ENCODE measurements at regions not wholly inside any gene's neighbourhood (a gene's known extent, or its start where the extent isn't known, plus 50 kb on each side); places are given as distances from the start of the nearest gene placed in this dataset.

DNA sequence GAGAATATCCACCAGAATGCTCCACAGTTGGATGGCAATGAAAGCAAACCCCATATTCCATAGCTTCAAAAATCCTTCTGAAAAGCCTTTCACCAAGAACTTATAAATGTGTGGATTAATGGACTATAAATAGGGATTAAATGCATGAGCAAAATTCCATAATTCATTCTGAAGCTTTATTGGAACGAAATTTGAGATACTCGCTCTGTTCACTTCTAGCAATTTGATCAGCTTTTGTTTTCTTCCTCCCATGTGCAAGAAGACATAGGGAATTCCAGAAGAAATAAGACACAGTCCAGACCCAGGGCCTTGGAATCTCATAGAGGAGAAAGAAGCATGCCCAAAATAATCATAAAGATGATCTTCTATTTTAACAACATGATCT, 285.9 kb upstream of the TMPO start:
- TF ChIP-seq, protein P1, sequence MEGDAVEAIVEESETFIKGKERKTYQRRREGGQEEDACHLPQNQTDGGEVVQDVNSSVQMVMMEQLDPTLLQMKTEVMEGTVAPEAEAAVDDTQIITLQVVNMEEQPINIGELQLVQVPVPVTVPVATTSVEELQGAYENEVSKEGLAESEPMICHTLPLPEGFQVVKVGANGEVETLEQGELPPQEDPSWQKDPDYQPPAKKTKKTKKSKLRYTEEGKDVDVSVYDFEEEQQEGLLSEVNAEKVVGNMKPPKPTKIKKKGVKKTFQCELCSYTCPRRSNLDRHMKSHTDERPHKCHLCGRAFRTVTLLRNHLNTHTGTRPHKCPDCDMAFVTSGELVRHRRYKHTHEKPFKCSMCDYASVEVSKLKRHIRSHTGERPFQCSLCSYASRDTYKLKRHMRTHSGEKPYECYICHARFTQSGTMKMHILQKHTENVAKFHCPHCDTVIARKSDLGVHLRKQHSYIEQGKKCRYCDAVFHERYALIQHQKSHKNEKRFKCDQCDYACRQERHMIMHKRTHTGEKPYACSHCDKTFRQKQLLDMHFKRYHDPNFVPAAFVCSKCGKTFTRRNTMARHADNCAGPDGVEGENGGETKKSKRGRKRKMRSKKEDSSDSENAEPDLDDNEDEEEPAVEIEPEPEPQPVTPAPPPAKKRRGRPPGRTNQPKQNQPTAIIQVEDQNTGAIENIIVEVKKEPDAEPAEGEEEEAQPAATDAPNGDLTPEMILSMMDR (IDR thresholded peaks at IDR 0.05; ENCODE audit: low read depth, low read length) = no peak
- no peak overlapping the region for H3K4me3 ChIP-seq (ENCODE audit: low read depth, low read length)
- no peak overlapping the region for H3K27ac ChIP-seq (ENCODE audit: low read depth, low read length)
- CTCF ChIA-PET = no interaction called here
- POLR2A ChIA-PET = no interaction called here
- H3K9me3 ChIP-seq (ENCODE audit: control insufficient read depth, insufficient read depth, low read length) = no peaks in the 10 kb centered on the region
- H3K27me3 ChIP-seq (ENCODE audit: control insufficient read depth, insufficient read depth, low read length) = no peaks in the 10 kb centered on the region
- DNase-seq (ENCODE audit: low read depth, low spot score) = no peak

DNA sequence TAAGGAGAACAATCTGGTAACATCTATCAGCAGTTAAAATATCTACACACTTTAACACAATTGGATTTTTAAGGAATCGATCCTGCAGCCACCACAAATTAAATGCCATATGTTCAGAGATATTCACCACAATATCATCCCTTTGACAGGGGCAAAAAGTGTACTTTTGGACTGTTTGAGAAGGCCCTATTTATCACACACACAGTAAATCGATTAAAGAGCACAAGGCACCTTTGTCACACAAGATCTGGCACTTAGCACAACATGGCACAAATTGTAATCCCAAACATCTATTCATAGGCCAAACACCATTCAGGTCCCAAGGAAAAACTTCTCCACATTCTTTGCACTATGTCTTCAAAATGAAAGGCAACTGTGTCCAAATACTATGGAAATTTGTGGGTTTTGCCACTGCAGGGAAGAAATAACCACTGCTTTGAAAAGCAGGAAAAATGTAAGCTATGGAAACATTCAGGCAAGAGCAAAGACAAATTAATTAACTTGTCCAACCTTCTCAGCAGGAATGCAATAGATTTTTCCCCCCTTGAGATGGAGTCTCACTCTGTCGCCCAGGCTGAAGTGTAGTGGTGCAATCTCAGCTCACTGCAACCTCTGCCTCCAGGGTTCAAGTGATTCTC, 282.5 kb upstream of the TMPO start:
- TF ChIP-seq, protein P1 (IDR thresholded peaks at IDR 0.05; ENCODE audit: low read depth, low read length) = no peak
- Histone ChIP-seq H3K4me3 (ENCODE audit: low read depth, low read length) (no peak overlapping the region), H3K9me3 (ENCODE audit: control insufficient read depth, insufficient read depth, low read length) (no peaks in the 10 kb centered on the region), H3K27me3 (ENCODE audit: control insufficient read depth, insufficient read depth, low read length) (no peaks in the 10 kb centered on the region), H3K27ac (ENCODE audit: low read depth, low read length) (no peak overlapping the region)
- CTCF ChIA-PET = no interaction called here
- no peak for DNase-seq (ENCODE audit: low read depth, low spot score)
- POLR2A ChIA-PET = no interaction called here

DNA sequence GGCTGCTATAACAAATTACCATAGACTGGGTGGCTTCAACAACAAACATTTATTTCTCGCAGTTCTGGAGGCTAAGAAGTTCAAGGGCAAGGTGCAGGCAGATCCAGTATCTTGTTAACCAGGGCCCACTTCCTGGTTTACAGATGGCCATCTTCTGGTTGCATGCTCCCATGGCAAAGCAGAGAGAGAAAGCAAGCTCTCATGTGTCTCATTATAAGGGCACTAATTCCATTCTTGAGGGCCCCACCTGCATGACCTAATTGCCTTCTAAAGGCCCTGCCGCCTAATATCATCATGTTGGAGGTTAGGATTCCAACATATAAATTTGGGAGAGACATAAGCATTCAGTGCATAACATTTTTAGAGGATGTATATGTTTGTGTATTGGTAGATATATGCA, 280.1 kb upstream of the TMPO start:
- CTCF ChIA-PET = no interaction called here
- Histone ChIP-seq H3K27me3 (ENCODE audit: control insufficient read depth, insufficient read depth, low read length) (no peaks in the 10 kb centered on the region), H3K4me3 (ENCODE audit: low read depth, low read length) (no peak overlapping the region), H3K9me3 (ENCODE audit: control insufficient read depth, insufficient read depth, low read length) (no peaks in the 10 kb centered on the region), H3K27ac (ENCODE audit: low read depth, low read length) (no peak overlapping the region)
- TF ChIP-seq, protein P1 (IDR thresholded peaks at IDR 0.05; ENCODE audit: low read depth, low read length) = no peak
- no peak for DNase-seq (ENCODE audit: low read depth, low spot score)
- POLR2A ChIA-PET = no interaction called here

DNA sequence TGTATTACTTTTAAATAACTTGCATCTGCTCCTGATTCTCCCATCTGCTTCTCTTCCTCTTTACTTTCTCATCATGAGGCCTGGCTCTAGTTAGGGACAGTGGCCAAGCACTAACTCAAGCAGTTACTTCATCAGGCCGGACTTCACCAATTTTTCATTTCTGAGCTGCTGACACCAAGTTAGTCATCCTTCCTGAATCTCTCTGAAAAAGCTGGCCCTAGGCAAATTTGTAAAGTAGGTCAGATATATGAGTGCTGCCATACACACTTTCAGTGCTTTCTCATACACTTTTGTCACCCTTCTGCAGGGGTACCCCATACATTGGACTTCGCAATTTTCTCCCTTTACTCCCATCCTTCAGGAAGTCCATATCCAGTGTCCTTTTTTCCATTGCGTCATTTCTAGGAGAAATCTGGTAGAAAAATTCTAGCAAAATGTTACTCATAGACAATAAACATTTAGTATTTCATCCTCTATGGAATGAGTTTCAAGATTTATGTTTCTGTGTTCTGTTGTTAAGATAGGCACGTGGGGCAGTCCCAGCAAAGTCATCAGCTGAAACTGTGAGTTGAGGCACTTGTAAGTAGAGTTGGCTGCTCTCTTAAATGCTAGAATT, 276.8 kb upstream of the TMPO start:
- TF ChIP-seq, protein P1 (IDR thresholded peaks at IDR 0.05; ENCODE audit: low read depth, low read length) = no peak
- ChIA-PET POLR2A (no interaction called here), CTCF (interaction anchor here (1.7 kb wide), 1 partner anchor 11 kb away, joined by 4 read pairs; no protein-coding TSS in a partner anchor)
- DNase-seq (ENCODE audit: low read depth, low spot score) = peak; percentile 2
- H3K4me3 ChIP-seq (ENCODE audit: low read depth, low read length) = no peak overlapping the region
- H3K27me3 ChIP-seq (ENCODE audit: control insufficient read depth, insufficient read depth, low read length) = no peaks in the 10 kb centered on the region
- H3K27ac ChIP-seq (ENCODE audit: low read depth, low read length) = no peak overlapping the region
- H3K9me3 ChIP-seq (ENCODE audit: control insufficient read depth, insufficient read depth, low read length) = no peaks in the 10 kb centered on the region

DNA sequence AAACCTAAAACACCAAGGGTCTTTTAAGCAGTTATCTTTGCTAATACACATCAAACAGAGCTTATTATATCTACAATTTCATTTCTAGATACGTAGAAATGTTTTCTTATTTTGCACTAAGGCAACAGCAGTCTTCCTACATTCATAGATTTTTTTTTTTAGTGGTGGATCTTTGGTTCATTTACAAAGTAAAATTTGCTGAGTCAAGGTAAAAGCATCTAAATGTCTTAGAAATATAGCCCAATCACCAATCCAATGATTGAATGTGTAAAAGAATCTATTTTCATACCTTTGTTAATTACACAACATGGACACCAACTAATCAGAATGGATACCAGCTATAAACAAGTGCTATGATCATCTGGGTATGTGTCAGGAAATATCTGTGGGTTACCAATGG, 272.2 kb upstream of the TMPO start:
- ChIA-PET POLR2A (no interaction called here), CTCF (no interaction called here)
- no peak overlapping the region for H3K4me3 ChIP-seq (ENCODE audit: low read depth, low read length)
- H3K27ac ChIP-seq (ENCODE audit: low read depth, low read length) = no peak overlapping the region
- DNase-seq (ENCODE audit: low read depth, low spot score) = no peak
- H3K27me3 ChIP-seq (ENCODE audit: control insufficient read depth, insufficient read depth, low read length) = no peaks in the 10 kb centered on the region
- H3K9me3 ChIP-seq (ENCODE audit: control insufficient read depth, insufficient read depth, low read length) = no peaks in the 10 kb centered on the region
- TF ChIP-seq, protein P1 (IDR thresholded peaks at IDR 0.05; ENCODE audit: low read depth, low read length) = no peak

Measured in AG04450 (cell line).